ENCODE measurements at regions not wholly inside any gene's neighbourhood (a gene's known extent, or its start where the extent isn't known, plus 50 kb on each side); places are given as distances from the start of the nearest gene placed in this dataset.

DNA sequence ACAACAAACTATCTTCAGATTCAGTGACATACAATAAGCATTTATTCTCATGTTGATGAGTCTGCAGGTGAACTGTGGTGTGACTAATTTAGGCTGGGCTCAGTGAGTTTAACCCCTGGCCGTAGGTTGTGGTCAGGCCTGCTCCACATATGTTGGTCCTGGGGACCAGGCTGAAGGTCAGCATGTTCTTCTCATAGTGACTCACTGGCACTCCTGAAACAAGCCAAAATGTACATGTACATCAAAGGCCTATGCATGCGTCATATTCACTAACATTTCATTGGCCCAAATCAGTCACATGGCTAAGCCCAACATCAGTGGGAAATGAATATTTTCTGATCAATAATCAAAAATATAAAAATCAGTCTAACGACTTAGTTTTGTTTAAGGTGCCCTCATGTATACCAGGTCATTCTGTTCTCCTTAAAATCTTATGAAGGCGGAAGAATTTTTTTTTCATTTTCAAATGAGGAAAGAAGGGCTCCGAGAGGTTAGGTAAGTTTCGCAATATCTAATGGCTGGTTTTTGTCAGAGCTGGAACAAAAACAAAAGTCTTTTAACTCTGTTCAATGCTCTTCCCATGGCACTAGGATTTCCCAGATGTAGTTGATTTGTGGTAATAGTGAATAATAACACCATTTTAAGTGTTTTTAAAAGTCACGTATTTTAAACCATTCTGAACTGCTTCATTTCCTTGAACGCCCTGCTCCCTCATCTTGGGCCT is 148.5 kb downstream of the MFSD1 start:
- TF ChIP-seq CTCF (IDR thresholded peaks at IDR 0.05) (no peak), POLR2AphosphoS5 (IDR thresholded peaks at IDR 0.05) (no peak)
